Endothelial cell of umbilical vein (primary cell): ENCODE measurements at regions not wholly inside any gene's neighbourhood (a gene's known extent, or its start where the extent isn't known, plus 50 kb on each side); places are given as distances from the start of the nearest gene placed in this dataset.

Experiments
- BruUV-seq: library from RNA; stranded (reverse); fragments of 400-500 nt; replicated peaks from 2 replicates; lab custom pipeline; 2021; lab: Mats Ljungman, UMichigan
- CTCF ChIA-PET: fragments of 300-600, 350-600 bp; sonication (Branson Sonifier 250); formaldehyde crosslinking; loops from one replicate; lab custom pipeline; 2021; ENCODE audit warnings: antibody characterized with exemption, inconsistent platforms; lab: Charles Lee
- POLR2A ChIA-PET: fragments of 300-600, 350-600 bp; sonication (Branson Sonifier 250); formaldehyde crosslinking; loops from one replicate; lab custom pipeline; 2021; ENCODE audit warnings: antibody characterized with exemption, inconsistent platforms; lab: Charles Lee
- DNase-seq: peaks from one replicate; pipeline ENCODE4 v3.0.0-alpha.2; 2011; ENCODE audit warnings: low read depth, low spot score
- FAIRE-seq: peaks from 2 replicates; lab custom pipeline; 2011; peaks lifted over from hg19 to GRCh38; lab: Jason Lieb, UNC
- H2AFZ ChIP-seq: 2 replicates; pipeline ENCODE4 v1.6.0; 2012; ENCODE audit warnings: low read depth, low read length, control low read depth, inconsistent platforms
- H3K27ac ChIP-seq: 2 replicates; pipeline ENCODE4 v1.5.1; 2011; ENCODE audit warnings: low read depth, mild to moderate bottlenecking, control low read depth, low read length, moderate library complexity; ENCODE audit not compliant: insufficient read depth
- H3K27me3 ChIP-seq, 2 experiments: 2 replicates each; pipeline versions ENCODE4 v1.6.0 to v1.6.1; 2011; ENCODE audit warnings: low read length in 2 of 2, mixed read lengths in 1 of 2; ENCODE audit not compliant: control insufficient read depth in 2 of 2, insufficient read depth in 2 of 2
- H3K36me3 ChIP-seq, 2 experiments: 2 replicates in 1 of 2; 3 replicates in 1 of 2; pipeline ENCODE4 v1.5.1; 2011; ENCODE audit warnings: low read length in 2 of 2, mild to moderate bottlenecking in 1 of 2, moderate library complexity in 1 of 2; ENCODE audit not compliant: control insufficient read depth in 2 of 2, insufficient read depth in 2 of 2; ENCODE audit errors: extremely low read depth in 1 of 2
- H3K4me1 ChIP-seq: 3 replicates; pipeline ENCODE4 v1.5.1; 2011; ENCODE audit warnings: mild to moderate bottlenecking, low read length; ENCODE audit not compliant: control insufficient read depth, insufficient read depth; ENCODE audit errors: extremely low read depth
- H3K4me2 ChIP-seq: 2 replicates; pipeline ENCODE4 v1.6.1; 2011; ENCODE audit warnings: low read length, control low read depth, mixed read lengths; ENCODE audit not compliant: insufficient read depth
- H3K4me3 ChIP-seq, 3 experiments: fragments of 200-600 bp in 1 of 3; sonication (generic), shearing (Covaris generic) in 1 of 3; replicated peaks in 1 of 3; 2 replicates each; pipeline ENCODE4 v1.5.1; 2011 to 2016; ENCODE audit warnings: control low read depth in 3 of 3, low read length in 3 of 3, mild to moderate bottlenecking in 2 of 3, inconsistent platforms in 1 of 3, low read depth in 1 of 3, moderate library complexity in 1 of 3; ENCODE audit not compliant: insufficient read depth in 1 of 3
- H3K79me2 ChIP-seq: 2 replicates; pipeline ENCODE4 v1.6.0; 2012; ENCODE audit warnings: low read length, inconsistent platforms; ENCODE audit not compliant: control insufficient read depth, insufficient read depth
- H3K9ac ChIP-seq: replicated peaks from 2 replicates; pipeline ENCODE3; 2011; ENCODE audit warnings: low read length, control low read depth; ENCODE audit not compliant: insufficient read depth; ENCODE audit errors: extremely low read depth
- H3K9me1 ChIP-seq: replicated peaks from 3 replicates; pipeline ENCODE4 v1.6.0; 2011; ENCODE audit warnings: mild to moderate bottlenecking, low read length; ENCODE audit not compliant: control insufficient read depth, insufficient read depth; ENCODE audit errors: extremely low read depth
- H3K9me3 ChIP-seq: replicated peaks from 2 replicates; pipeline ENCODE4 v1.5.1; 2012; ENCODE audit warnings: low read length, inconsistent platforms; ENCODE audit not compliant: control insufficient read depth, insufficient read depth
- H4K20me1 ChIP-seq: replicated peaks from 2 replicates; pipeline ENCODE3; 2011; ENCODE audit warnings: mild to moderate bottlenecking, low read length; ENCODE audit not compliant: control insufficient read depth, insufficient read depth; ENCODE audit errors: extremely low read depth
- CTCF ChIP-seq, 2 donors: IDR thresholded peaks; 1 replicate in 1 of 2; 2 replicates in 1 of 2; pipeline ENCODE4 v1.5.1; 2011; ENCODE audit warnings: low read length in 2 of 2, mild to moderate bottlenecking in 2 of 2, moderate library complexity in 2 of 2, control low read depth in 1 of 2, inconsistent platforms in 1 of 2, low read depth in 1 of 2; ENCODE audit not compliant: insufficient read depth in 1 of 2; ENCODE audit errors: extremely low read depth in 1 of 2
- EZH2 ChIP-seq: IDR thresholded peaks from 2 replicates; pipeline ENCODE4 v1.6.1; 2012; ENCODE audit warnings: borderline replicate concordance, low read depth, mild to moderate bottlenecking, moderate library complexity, low read length, inconsistent platforms; ENCODE audit not compliant: severe bottlenecking
- FOS ChIP-seq: IDR thresholded peaks from 2 replicates; pipeline ENCODE4 v1.6.1; 2011; ENCODE audit warnings: mild to moderate bottlenecking, low read length, moderate library complexity, borderline replicate concordance; ENCODE audit not compliant: insufficient read depth
- GATA2 ChIP-seq: IDR thresholded peaks from 2 replicates; pipeline ENCODE4 v1.7.0; 2011; ENCODE audit warnings: low read depth, mild to moderate bottlenecking, moderate library complexity, mixed read lengths, low read length; ENCODE audit not compliant: insufficient read length, insufficient read depth
- JUN ChIP-seq: IDR thresholded peaks from 2 replicates; pipeline ENCODE4 v1.6.1; 2011; ENCODE audit warnings: borderline replicate concordance, low read depth; ENCODE audit not compliant: insufficient read length, insufficient read depth
- MAX ChIP-seq: IDR thresholded peaks from 2 replicates; pipeline ENCODE4 v1.6.1; 2011; ENCODE audit not compliant: insufficient read depth, insufficient read length
- MYC ChIP-seq: IDR thresholded peaks from one replicate; pipeline ENCODE4 v1.6.1; 2011; ENCODE audit warnings: mild to moderate bottlenecking, low read depth, low read length
- POLR2A ChIP-seq: IDR thresholded peaks from 2 replicates; pipeline ENCODE4 v1.6.1; 2012; ENCODE audit warnings: low read depth, mild to moderate bottlenecking, control low read depth, low read length
- POLR2AphosphoS5 ChIP-seq: IDR thresholded peaks from 2 replicates; pipeline ENCODE4 v1.6.1; 2012; ENCODE audit warnings: low read depth, mild to moderate bottlenecking, control low read depth, low read length, moderate library complexity; ENCODE audit not compliant: insufficient read depth
- dilution Hi-C: fragments of 300-500 bp; cut with MboI; formaldehyde crosslinking; loops from one replicate; pipeline ENCODE4 v1.15.0; 2019; ENCODE audit warnings: low sequenced_read_pairs; ENCODE audit not compliant: extremely low pct_ligation_motif_present
- intact Hi-C: fragments of 100-400 bp; cut with micrococcal nuclease; formaldehyde crosslinking; loops from one replicate; pipeline ENCODE4 v1.10.0; 2022

GRCh38 chr16:85470873-85471272 lies 142.2 kb upstream of the GSE1 start:
- Histone ChIP-seq H4K20me1 (no peaks in the 10 kb centered on the region), H3K9ac (no peak overlapping the region), H3K36me3 (no peaks in the 10 kb centered on the region), H3K4me3 (no peak overlapping the region), H3K79me2 (no peaks in the 10 kb centered on the region), H3K27ac (no peak overlapping the region), H3K9me3 (no peaks in the 10 kb centered on the region), H3K4me2 (no peak overlapping the region), H3K27me3 (peaks cover 10 to 13% of the 10 kb centered on the region in 2 experiments), H3K9me1 (no peaks in the 10 kb centered on the region), H3K4me1 (no peaks in the 10 kb centered on the region), H2AFZ (no peak overlapping the region)
- ChIA-PET POLR2A (no interaction called here), CTCF (no interaction called here)
- FAIRE-seq = no peak
- TF ChIP-seq POLR2AphosphoS5 = no peak
- TF ChIP-seq JUN = no peak
- no peak for TF ChIP-seq POLR2A
- no peak for TF ChIP-seq FOS
- TF ChIP-seq CTCF (IDR thresholded peaks at IDR 0.05; ENCODE audit: extremely low read depth in 1 of 2, insufficient read depth in 1 of 2, low read depth in 1 of 2, low read length in 2 of 2) = no peak
- TF ChIP-seq MAX = no peak
- TF ChIP-seq EZH2 = no peak
- TF ChIP-seq MYC = no peak
- TF ChIP-seq GATA2 = no peak
- dilution Hi-C loops (no loop called here), intact Hi-C loops (no loop called here)
- DNase-seq = no peak
- no TSS peak for BruUV-seq
